ENCODE measurements at regions not wholly inside any gene's neighbourhood (a gene's known extent, or its start where the extent isn't known, plus 50 kb on each side); places are given as distances from the start of the nearest gene placed in this dataset.
A peak's percentile ranks its signal among the peaks of the same experiment; 100 is the strongest.
"Not testable (repeated sequence)": the region's sequence is repeated elsewhere in the genome, so short reads cannot be mapped to it uniquely, and the experiment has no call there.

- DNase-seq, result no peak
Measured at GRCh38 chr1:38204698-38205097, 158.1 kb upstream of the POU3F1 start.

GRCh38 chr1:38203441-38203840, 156.8 kb upstream of the POU3F1 start:
- DNase-seq, result no peak

GRCh38 chr1:38201431-38201830, 154.8 kb upstream of the POU3F1 start:
- no peak for DNase-seq

GRCh38 chr1:38198621-38199020, 152.0 kb upstream of the POU3F1 start:
- no peak for DNase-seq

- no peak for DNase-seq
Measured at GRCh38 chr1:38198099-38198498, 151.5 kb upstream of the POU3F1 start.

GRCh38 chr1:38197312-38198061, 150.9 kb upstream of the POU3F1 start:
- no peak for DNase-seq

GRCh38 chr1:38194472-38194871, 147.9 kb upstream of the POU3F1 start:
- peak; percentile 71 to 90 for DNase-seq

- DNase-seq, result peak; percentile 6 to 62
Measured at GRCh38 chr1:38193040-38193439, 146.4 kb upstream of the POU3F1 start.

- DNase-seq, result no peak
Measured at GRCh38 chr1:38191461-38191860, 144.9 kb upstream of the POU3F1 start.

GRCh38 chr1:38190983-38191382, 144.4 kb upstream of the POU3F1 start:
- DNase-seq, result no peak

GRCh38 chr1:38187552-38187951, 141.0 kb upstream of the POU3F1 start:
- DNase-seq, result no peak

- DNase-seq, result no peak
Measured at GRCh38 chr1:38186566-38186965, 140.0 kb upstream of the POU3F1 start.

GRCh38 chr1:38185913-38186312, 139.3 kb upstream of the POU3F1 start:
- no peak for DNase-seq

GRCh38 chr1:38183747-38184146, 137.2 kb upstream of the POU3F1 start:
- no peak for DNase-seq

- DNase-seq, result no peak
Measured at GRCh38 chr1:38183096-38183495, 136.5 kb upstream of the POU3F1 start.

- DNase-seq, result not testable (repeated sequence)
Measured at GRCh38 chr1:38180388-38180787, 133.8 kb upstream of the POU3F1 start.

GRCh38 chr1:38179483-38179882, 132.9 kb upstream of the POU3F1 start:
- DNase-seq, result no peak

GRCh38 chr1:38178216-38178615, 131.6 kb upstream of the POU3F1 start:
- peak; percentile 8 to 36 for DNase-seq

GRCh38 chr1:38175121-38175520, 128.5 kb upstream of the POU3F1 start:
- no peak for DNase-seq

GRCh38 chr1:38173848-38174247, 127.3 kb upstream of the POU3F1 start:
- no peak for DNase-seq

- no peak for DNase-seq
Measured at GRCh38 chr1:38173157-38173831, 126.7 kb upstream of the POU3F1 start.

GRCh38 chr1:38169121-38169520, 122.5 kb upstream of the POU3F1 start:
- DNase-seq, result no peak

- no peak for DNase-seq
Measured at GRCh38 chr1:38168365-38168764, 121.8 kb upstream of the POU3F1 start.

- no peak for DNase-seq
Measured at GRCh38 chr1:38166461-38166860, 119.9 kb upstream of the POU3F1 start.
